Mononuclear cell (primary cell): ENCODE measurements at regions not wholly inside any gene's neighbourhood (a gene's known extent, or its start where the extent isn't known, plus 50 kb on each side); places are given as distances from the start of the nearest gene placed in this dataset.
"Not testable (repeated sequence)": the region's sequence is repeated elsewhere in the genome, so short reads cannot be mapped to it uniquely, and the experiment has no call there.

Source experiments
- H3K27me3 ChIP-seq: 2 replicates; pipeline ENCODE4 v1.6.0; 2011; ENCODE audit warnings: low read length, control low read depth; ENCODE audit not compliant: insufficient read depth
- H3K4me1 ChIP-seq: 2 replicates; pipeline ENCODE4 v1.5.1; 2011; ENCODE audit warnings: mild to moderate bottlenecking, low read length, control low read depth; ENCODE audit not compliant: insufficient read depth
- H3K4me3 ChIP-seq: 2 replicates; pipeline ENCODE4 v1.5.1; 2011; ENCODE audit warnings: mild to moderate bottlenecking, low read length, moderate library complexity
- H3K9me3 ChIP-seq: 2 replicates; pipeline ENCODE4 v1.5.1; 2011; ENCODE audit warnings: low read depth, mild to moderate bottlenecking, control low read depth, low read length

DNA sequence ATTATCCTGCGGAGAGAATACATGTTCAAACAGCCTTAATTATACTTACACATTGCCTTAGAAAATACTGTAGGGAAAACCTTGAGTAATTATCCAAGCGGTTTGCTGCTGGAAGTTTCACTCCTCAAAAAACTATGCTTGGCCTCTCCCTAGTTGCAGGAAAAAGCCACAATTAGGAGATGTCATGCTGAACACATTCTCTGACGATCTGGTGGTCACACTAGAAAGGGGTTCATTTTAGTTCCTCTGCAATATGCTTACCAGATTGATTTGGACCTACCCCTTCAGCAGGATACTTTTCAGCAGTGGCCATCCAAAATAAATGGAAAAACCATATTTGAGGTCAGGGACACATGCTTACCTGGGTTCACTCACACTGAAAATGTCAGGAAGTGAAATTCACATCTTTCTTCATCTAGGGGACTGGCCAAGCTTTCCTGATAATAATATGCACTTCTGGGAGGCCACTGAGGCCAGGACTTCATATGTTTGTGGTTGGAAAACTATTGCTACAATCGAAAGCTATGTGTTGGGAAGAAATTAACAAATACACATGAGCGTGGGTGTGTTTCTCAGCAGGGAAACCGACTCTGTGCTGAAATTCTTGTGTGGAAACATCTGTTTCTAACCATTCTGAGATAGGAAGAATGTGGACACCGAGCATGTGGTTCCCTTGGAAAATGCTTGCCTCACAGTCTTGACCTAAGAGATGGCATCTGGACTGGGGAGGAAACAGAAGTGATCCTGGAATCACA is 68.8 kb downstream of the ATXN3L start:
- H3K4me1 ChIP-seq: peaks cover 22% of the 10 kb centered on the region
- H3K4me3 ChIP-seq: no peak overlapping the region
- no peaks in the 10 kb centered on the region for H3K27me3 ChIP-seq
- H3K9me3 ChIP-seq: no peaks in the 10 kb centered on the region

DNA sequence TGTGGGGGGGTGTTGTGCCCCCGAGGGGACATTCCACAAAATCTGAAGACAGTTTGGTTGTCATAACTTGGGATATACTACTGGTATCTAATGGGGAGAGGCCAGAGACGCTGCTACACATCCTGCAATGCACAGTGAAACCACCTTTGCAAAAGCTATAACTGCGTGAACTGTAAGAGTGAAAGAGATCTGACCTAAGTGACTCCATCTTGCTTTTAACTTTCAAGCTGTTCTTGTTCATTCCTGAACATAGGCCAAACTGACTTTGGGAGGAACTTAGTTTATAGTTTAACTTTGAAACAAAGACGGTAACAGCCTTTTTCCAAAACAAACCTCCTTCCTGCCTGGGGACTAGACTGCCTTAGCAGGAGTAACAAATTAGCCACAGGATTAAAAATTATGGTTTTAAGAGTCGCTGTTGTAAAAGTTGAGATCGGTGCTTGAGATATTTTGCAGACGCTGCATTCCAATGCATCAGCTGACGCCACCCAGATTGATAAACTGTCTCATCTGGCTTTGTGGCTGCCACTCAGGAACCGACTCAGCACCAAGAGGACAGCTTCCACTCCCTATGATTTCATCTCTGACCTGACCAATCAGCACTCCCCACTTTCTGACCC is 70.9 kb downstream of the ATXN3L start:
- Histone ChIP-seq H3K4me3 (no peak overlapping the region), H3K4me1 (peaks cover 12% of the 10 kb centered on the region), H3K27me3 (no peaks in the 10 kb centered on the region), H3K9me3 (no peaks in the 10 kb centered on the region)

DNA sequence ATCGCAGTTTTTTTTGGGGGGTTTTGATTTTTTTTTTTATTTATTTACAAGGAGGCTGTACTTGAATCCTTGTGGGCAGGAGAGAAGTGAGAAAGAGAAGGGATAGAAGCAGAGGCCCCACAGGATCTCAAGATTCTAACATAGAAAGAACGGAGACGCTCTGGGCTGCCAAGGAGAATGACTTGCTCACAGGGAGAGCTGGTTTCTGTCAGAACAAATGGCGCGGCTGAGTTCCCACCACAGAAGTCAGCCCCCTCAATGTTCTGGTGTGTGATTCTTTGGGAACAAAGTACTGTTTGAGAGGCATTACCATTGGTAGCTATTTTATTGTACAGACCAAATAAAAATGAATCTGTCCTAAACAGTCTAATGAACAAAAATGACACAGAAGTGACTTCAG is 80.6 kb downstream of the ATXN3L start:
- H3K9me3 ChIP-seq: no peaks in the 10 kb centered on the region
- H3K4me3 ChIP-seq: no peak overlapping the region
- no peaks in the 10 kb centered on the region for H3K27me3 ChIP-seq
- no peaks in the 10 kb centered on the region for H3K4me1 ChIP-seq

- Histone ChIP-seq H3K4me3 (no peak overlapping the region), H3K27me3 (no peaks in the 10 kb centered on the region), H3K4me1 (no peaks in the 10 kb centered on the region), H3K9me3 (no peaks in the 10 kb centered on the region)
These were observed 83.9 kb downstream of the ATXN3L start for GRCh38 chrX:13235930-13236329.

DNA sequence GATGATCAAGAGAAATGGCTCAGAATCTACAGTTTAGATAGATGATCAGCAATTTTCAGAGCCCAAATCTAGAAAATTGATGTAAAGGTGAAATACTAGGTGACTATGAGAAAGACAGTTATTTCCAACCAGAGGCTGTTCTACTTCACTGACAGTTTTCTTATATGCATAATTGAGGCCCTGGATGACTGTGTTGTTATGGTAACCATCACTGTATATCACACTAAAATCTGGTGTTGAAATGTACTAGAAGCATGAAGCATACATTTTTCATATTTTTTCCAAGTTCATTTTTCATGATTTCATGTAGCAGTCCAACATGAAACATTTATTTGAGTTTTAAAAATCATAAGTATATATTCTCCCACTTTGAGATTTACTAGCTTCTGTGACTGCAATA is 87.4 kb downstream of the ATXN3L start:
- H3K4me3 ChIP-seq: no peak overlapping the region
- H3K4me1 ChIP-seq: no peaks in the 10 kb centered on the region

DNA sequence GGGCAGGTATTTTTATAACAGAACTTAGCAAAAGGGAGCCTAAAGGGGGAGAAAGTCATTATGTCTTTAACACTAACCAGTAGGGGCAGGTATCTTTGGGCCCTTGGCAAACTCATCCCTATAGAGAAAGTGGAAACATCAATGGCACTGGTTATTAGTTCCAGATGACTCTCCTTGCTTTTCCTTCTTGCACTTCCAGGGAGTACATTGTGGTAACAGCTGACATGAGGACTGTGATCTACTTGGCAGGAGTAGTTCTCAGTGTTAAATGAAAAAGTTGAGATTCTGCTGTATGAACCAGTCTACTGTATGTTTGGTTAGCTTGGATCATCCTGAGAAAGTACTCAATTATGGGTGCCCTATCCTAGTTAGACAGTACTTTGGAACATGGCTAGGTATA is 93.6 kb downstream of the ATXN3L start:
- Histone ChIP-seq H3K27me3 (no peaks in the 10 kb centered on the region), H3K9me3 (no peaks in the 10 kb centered on the region), H3K4me1 (no peaks in the 10 kb centered on the region), H3K4me3 (no peak overlapping the region)

More for the DNA sequence above, 87.4 kb downstream of the ATXN3L start:
- Histone ChIP-seq H3K9me3 (no peaks in the 10 kb centered on the region), H3K27me3 (no peaks in the 10 kb centered on the region)

- Histone ChIP-seq H3K4me3 (no peak overlapping the region), H3K4me1 (no peaks in the 10 kb centered on the region), H3K9me3 (no peaks in the 10 kb centered on the region), H3K27me3 (no peaks in the 10 kb centered on the region)
These were observed 95.8 kb downstream of the ATXN3L start for GRCh38 chrX:13223868-13224567.

GRCh38 chrX:13220916-13221315 is 98.9 kb downstream of the ATXN3L start:
- H3K4me3 ChIP-seq: no peak overlapping the region
- H3K4me1 ChIP-seq: no peaks in the 10 kb centered on the region
- no peaks in the 10 kb centered on the region for H3K27me3 ChIP-seq
- no peaks in the 10 kb centered on the region for H3K9me3 ChIP-seq

DNA sequence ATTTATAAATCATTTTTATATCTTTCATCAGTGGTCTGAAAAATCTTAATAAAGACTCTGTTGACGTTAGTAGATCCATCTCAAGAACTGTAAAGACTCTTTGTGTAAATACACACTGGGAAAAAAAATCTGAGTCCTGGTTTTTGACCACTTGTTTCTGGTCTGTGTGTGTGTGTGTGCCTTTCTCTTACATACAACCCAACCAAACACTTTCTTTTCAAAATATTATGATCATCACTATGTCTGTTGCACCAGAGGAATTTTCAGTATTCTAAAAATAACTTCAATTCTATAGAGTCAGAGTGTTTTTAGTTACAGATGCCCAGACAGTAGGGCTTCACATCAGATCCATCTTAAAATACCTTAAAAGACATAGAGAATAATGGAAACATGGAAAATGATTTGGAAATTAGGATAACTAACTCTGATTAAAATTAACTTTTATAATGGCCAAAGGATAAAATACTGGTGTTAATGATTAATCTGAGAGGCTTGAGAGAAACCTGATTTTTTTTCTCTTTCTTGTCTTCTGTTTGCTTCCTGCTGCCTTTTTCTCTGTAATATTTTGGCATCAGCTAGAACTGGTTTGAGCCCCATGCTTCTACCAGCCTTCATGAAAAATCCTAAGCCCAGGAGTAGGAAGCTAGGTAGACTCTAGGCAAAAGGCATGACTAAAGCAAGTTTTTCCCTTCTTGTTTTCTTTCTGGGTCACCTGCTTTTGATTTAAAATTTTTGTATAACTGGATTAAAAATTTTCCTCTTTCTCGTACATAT is 99.7 kb downstream of the ATXN3L start:
- Histone ChIP-seq H3K4me1 (no peaks in the 10 kb centered on the region), H3K9me3 (no peaks in the 10 kb centered on the region), H3K4me3 (no peak overlapping the region), H3K27me3 (no peaks in the 10 kb centered on the region)

DNA sequence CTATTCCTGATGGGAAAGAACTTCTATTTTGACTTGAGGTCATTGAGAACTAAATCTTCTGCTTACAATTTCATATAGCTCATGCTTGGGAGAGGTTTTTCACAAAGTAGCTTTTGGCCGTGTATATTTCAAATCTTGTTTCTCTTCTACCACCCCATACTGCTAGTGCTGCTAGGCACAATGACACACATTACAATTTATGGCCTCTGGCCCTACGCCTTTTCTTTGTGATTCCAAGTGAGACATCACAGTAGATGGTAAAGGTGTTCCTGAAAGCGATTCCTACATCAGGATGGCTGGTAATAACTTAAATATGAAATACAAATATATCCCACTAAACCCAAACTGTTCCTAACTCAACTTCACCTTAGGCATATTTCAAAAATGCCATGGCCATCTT is 101.1 kb downstream of the ATXN3L start:
- Histone ChIP-seq H3K9me3 (no peaks in the 10 kb centered on the region), H3K4me3 (no peak overlapping the region)

GRCh38 chrX:13216139-13216538 is 103.7 kb downstream of the ATXN3L start:
- Histone ChIP-seq H3K27me3 (no peaks in the 10 kb centered on the region), H3K4me3 (no peak overlapping the region), H3K9me3 (no peaks in the 10 kb centered on the region)

More for the DNA sequence above, 101.1 kb downstream of the ATXN3L start:
- Histone ChIP-seq H3K27me3 (no peaks in the 10 kb centered on the region), H3K4me1 (no peaks in the 10 kb centered on the region)

DNA sequence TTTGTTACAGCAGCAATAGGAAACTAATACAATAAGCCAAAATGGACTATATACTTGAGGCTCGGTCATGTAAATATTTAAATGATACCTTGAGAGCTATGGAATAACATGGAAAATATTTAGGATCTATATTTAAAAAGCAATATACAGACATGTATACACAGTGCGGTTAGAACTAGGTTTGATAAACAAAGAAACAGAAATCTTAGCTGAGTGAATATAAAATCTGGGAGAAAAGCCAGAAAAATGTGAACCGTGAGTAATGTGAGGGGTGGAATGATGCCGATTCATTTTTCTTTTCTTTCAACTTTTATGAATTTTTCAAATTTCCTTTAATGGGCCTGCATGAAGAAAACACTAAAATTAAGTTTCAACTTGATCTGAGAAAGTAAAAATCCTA is 104.1 kb downstream of the ATXN3L start:
- no peaks in the 10 kb centered on the region for H3K4me1 ChIP-seq
- no peak overlapping the region for H3K4me3 ChIP-seq
- no peaks in the 10 kb centered on the region for H3K9me3 ChIP-seq
- no peaks in the 10 kb centered on the region for H3K27me3 ChIP-seq

More at GRCh38 chrX:13216139-13216538, 103.7 kb downstream of the ATXN3L start:
- H3K4me1 ChIP-seq: no peaks in the 10 kb centered on the region

GRCh38 chrX:13212191-13212651 is 107.6 kb downstream of the ATXN3L start:
- Histone ChIP-seq H3K9me3 (no peaks in the 10 kb centered on the region), H3K4me3 (no peak overlapping the region), H3K4me1 (no peaks in the 10 kb centered on the region), H3K27me3 (no peaks in the 10 kb centered on the region)

- H3K9me3 ChIP-seq, H3K4me1 ChIP-seq, H3K4me3 ChIP-seq, H3K27me3 ChIP-seq: not testable (repeated sequence)
These were observed 109.7 kb downstream of the ATXN3L start for GRCh38 chrX:13210142-13210541.

GRCh38 chrX:13209704-13210103 is 110.1 kb downstream of the ATXN3L start:
- not testable (repeated sequence) for H3K4me3 ChIP-seq, H3K4me1 ChIP-seq, H3K27me3 ChIP-seq, H3K9me3 ChIP-seq
